ENCODE measurements at regions not wholly inside any gene's neighbourhood (a gene's known extent, or its start where the extent isn't known, plus 50 kb on each side); places are given as distances from the start of the nearest gene placed in this dataset.

DNA sequence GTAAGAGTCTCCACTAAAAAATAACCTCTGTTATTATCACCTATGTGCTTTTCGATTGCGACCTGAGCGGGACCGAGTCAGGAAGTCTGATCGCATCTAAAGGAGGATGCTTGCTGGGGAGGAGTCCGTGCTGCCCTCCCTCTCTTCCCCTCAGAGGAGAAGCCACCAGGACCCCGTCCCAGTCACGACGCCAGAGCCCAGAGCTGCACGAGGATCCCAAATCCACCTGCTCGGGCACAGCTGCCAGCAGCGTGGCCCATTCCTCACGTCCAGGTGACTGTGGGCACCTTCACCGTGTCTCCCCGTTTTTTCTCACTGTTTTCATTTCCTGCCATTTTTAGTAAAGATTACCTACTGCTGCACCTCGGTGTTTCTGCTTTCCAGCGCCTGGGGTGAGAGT lies 390.3 kb downstream of the BRD1 start:
- no peaks in the 10 kb centered on the region for H3K27me3 ChIP-seq
- H3K27ac ChIP-seq, result no peak overlapping the region
- H3K4me3 ChIP-seq, result no peak overlapping the region
- TF ChIP-seq POLR2A (IDR thresholded peaks at IDR 0.05) (no peak), EP300 (IDR thresholded peaks at IDR 0.05) (no peak)
- TF ChIP-seq, protein P1, sequence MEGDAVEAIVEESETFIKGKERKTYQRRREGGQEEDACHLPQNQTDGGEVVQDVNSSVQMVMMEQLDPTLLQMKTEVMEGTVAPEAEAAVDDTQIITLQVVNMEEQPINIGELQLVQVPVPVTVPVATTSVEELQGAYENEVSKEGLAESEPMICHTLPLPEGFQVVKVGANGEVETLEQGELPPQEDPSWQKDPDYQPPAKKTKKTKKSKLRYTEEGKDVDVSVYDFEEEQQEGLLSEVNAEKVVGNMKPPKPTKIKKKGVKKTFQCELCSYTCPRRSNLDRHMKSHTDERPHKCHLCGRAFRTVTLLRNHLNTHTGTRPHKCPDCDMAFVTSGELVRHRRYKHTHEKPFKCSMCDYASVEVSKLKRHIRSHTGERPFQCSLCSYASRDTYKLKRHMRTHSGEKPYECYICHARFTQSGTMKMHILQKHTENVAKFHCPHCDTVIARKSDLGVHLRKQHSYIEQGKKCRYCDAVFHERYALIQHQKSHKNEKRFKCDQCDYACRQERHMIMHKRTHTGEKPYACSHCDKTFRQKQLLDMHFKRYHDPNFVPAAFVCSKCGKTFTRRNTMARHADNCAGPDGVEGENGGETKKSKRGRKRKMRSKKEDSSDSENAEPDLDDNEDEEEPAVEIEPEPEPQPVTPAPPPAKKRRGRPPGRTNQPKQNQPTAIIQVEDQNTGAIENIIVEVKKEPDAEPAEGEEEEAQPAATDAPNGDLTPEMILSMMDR (IDR thresholded peaks at IDR 0.05), result no peak
- no peaks in the 10 kb centered on the region for H3K9me3 ChIP-seq
- WGBS, 3 donors, result 80 to 87% (median 85%) methylated on average over 17 of the region's 17 CpGs
- DNase-seq, result no peak
- H3K4me1 ChIP-seq (ENCODE audit: insufficient read depth), result no peaks in the 10 kb centered on the region
- no peaks in the 10 kb centered on the region for H3K36me3 ChIP-seq
- intact Hi-C loops (cut with DNase I), result no loop called here

DNA sequence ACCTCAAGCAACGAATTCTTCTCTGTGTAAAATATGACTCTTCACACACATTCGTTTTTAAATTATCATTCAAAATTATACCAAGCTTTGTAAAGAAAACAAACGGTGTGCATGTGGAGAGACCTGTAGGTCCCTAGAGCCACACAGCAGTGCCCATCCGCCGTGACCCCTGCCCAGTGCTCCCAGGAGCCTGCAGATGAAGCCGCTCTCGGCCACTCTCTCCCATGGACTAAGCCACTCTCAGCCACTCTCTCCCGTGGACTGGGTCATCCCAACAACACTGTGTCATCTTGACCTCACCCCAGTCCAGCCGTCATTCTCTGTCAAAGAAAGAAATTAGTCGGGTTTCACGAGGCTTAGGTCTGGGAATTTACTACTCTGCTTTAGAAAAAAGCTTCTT lies 391.6 kb downstream of the BRD1 start:
- no peak for DNase-seq
- Histone ChIP-seq H3K27ac (no peak overlapping the region), H3K4me3 (no peak overlapping the region), H3K27me3 (no peaks in the 10 kb centered on the region), H3K36me3 (no peaks in the 10 kb centered on the region), H3K4me1 (ENCODE audit: insufficient read depth) (no peaks in the 10 kb centered on the region), H3K9me3 (no peaks in the 10 kb centered on the region)
- TF ChIP-seq, protein P1 (IDR thresholded peaks at IDR 0.05), result no peak
- TF ChIP-seq POLR2A (IDR thresholded peaks at IDR 0.05) (no peak), EP300 (IDR thresholded peaks at IDR 0.05) (no peak)
- 69 to 76% (median 72%) methylated on average over 11 of the region's 11 CpGs for WGBS, 3 donors
- intact Hi-C loops (cut with DNase I), result no loop called here

DNA sequence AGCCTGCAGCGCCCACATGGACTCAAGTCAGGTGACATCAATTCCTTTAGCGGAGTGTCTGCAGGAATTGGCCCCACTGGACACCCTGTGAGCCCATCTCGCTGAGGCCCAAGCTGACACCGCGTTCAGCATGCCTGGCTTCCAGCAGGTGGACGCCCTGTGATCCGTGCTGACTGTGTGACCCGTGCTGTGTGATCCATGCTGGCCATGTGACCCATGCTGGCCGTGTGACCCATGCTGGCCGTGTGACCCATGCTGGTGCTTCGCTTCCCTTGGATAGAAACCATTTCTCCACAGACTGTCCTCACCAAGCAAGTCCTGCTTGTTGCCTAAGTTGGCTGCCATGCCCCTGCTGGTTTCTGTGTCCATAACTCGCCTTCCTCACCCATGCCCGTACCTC lies 392.1 kb downstream of the BRD1 start:
- Histone ChIP-seq H3K27ac (no peak overlapping the region), H3K4me1 (ENCODE audit: insufficient read depth) (no peaks in the 10 kb centered on the region), H3K27me3 (no peaks in the 10 kb centered on the region), H3K4me3 (no peak overlapping the region), H3K36me3 (no peaks in the 10 kb centered on the region), H3K9me3 (no peaks in the 10 kb centered on the region)
- TF ChIP-seq, protein P1 (IDR thresholded peaks at IDR 0.05), result no peak
- no peak for TF ChIP-seq EP300 (IDR thresholded peaks at IDR 0.05)
- no peak for TF ChIP-seq POLR2A (IDR thresholded peaks at IDR 0.05)
- 72 to 76% (median 74%) methylated on average over 13 of the region's 13 CpGs for WGBS, 3 donors
- no peak for DNase-seq
- intact Hi-C loops (cut with DNase I), result no loop called here

DNA sequence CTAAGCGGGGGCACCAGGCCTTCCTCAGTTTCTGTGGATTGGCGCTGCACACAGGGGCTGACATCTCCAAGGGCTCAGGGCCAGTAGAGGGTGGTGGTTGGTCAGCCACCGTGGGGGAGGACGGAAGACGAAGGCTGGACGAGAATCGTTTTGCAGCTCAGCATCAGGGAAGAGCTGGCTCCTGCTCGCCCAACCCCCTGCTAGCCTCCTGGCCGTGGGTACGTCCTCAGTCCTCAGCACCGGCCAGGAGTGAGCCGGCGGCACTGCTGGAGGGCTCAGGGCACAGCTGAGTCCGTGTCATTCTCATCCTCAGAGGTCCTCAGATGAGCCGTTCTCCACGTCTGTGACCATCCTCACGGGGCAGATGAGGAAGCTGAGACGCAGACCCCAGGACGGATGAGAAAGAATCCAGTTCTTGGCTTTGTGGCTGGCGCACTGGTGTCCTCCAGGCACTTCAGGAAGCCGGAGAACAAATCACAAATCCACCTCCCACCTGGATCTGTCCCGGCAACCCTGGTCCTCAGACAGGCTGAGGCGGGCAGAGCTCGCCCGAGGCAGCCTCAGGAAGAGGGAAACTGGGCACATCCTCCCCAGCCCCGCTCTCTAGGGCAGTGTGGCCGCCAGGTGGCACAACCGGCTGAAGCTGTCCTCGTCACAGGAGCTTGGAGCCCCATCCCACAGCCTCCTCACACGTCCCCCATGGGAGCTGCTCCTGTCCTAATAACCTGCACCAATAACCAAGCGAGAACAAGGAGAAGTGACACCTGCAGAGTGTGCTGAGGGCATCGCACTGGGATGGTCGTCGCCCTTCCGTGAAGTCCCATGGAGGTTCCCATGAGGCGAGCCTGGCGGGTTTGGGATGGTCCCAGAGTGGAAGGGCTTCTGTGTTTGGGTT lies 393.7 kb downstream of the BRD1 start:
- no peaks in the 10 kb centered on the region for H3K9me3 ChIP-seq
- DNase-seq, result no peak
- TF ChIP-seq, protein P1 (IDR thresholded peaks at IDR 0.05), result no peak
- intact Hi-C loops (cut with DNase I), result no loop called here
- no peaks in the 10 kb centered on the region for H3K4me1 ChIP-seq (ENCODE audit: insufficient read depth)
- no peak overlapping the region for H3K27ac ChIP-seq
- H3K36me3 ChIP-seq, result no peaks in the 10 kb centered on the region
- H3K4me3 ChIP-seq, result no peak overlapping the region
- no peaks in the 10 kb centered on the region for H3K27me3 ChIP-seq
- WGBS, 3 donors, result 82 to 87% (median 82%) methylated on average over 36 to 37 of the region's 37 CpGs
